HG03565 (cell line): ENCODE measurements at regions not wholly inside any gene's neighbourhood (a gene's known extent, or its start where the extent isn't known, plus 50 kb on each side); places are given as distances from the start of the nearest gene placed in this dataset.
"Not testable (repeated sequence)": the region's sequence is repeated elsewhere in the genome, so short reads cannot be mapped to it uniquely, and the experiment has no call there.

Experiments used
- ATAC-seq: cut with Tn5 transposase; IDR thresholded peaks from one replicate; pipeline ENCODE4 v1.9.1; 2021; ENCODE audit warnings: mild to moderate bottlenecking, moderate library complexity; ENCODE audit not compliant: unreplicated experiment

GRCh38 chr20:57780398-57780797, 70.6 kb upstream of the PMEPA1 start:
- ATAC-seq = no peak

- no peak for ATAC-seq
Measured at GRCh38 chr20:57779401-57780003, 69.7 kb upstream of the PMEPA1 start.

GRCh38 chr20:57777911-57778310, 68.1 kb upstream of the PMEPA1 start:
- no peak for ATAC-seq

GRCh38 chr20:57774951-57775350, 65.1 kb upstream of the PMEPA1 start:
- no peak for ATAC-seq

- ATAC-seq = no peak
Measured at GRCh38 chr20:57774111-57774880, 64.5 kb upstream of the PMEPA1 start.

GRCh38 chr20:57773059-57773815, 63.4 kb upstream of the PMEPA1 start:
- no peak for ATAC-seq

GRCh38 chr20:57772349-57772964, 62.6 kb upstream of the PMEPA1 start:
- ATAC-seq = no peak

GRCh38 chr20:57770852-57771720, 61.3 kb upstream of the PMEPA1 start:
- ATAC-seq = no peak

- not testable (repeated sequence) for ATAC-seq
Measured at GRCh38 chr20:57770401-57770800, 60.6 kb upstream of the PMEPA1 start.

GRCh38 chr20:57769756-57770155, 59.9 kb upstream of the PMEPA1 start:
- ATAC-seq = no peak

GRCh38 chr20:57768519-57768918, 58.7 kb upstream of the PMEPA1 start:
- no peak for ATAC-seq

GRCh38 chr20:57767441-57767840, 57.6 kb upstream of the PMEPA1 start:
- no peak for ATAC-seq

GRCh38 chr20:57763235-57763595, 53.4 kb upstream of the PMEPA1 start:
- ATAC-seq = no peak

GRCh38 chr20:57762531-57763234, 52.9 kb upstream of the PMEPA1 start:
- no peak for ATAC-seq

GRCh38 chr20:57761413-57761734, 51.6 kb upstream of the PMEPA1 start:
- no peak for ATAC-seq

GRCh38 chr20:57760698-57761412, 51.0 kb upstream of the PMEPA1 start:
- no peak for ATAC-seq

- ATAC-seq = no peak
Measured at GRCh38 chr20:57759724-57760123, 49.9 kb upstream of the PMEPA1 start.
